ENCODE measurements at regions not wholly inside any gene's neighbourhood (a gene's known extent, or its start where the extent isn't known, plus 50 kb on each side); places are given as distances from the start of the nearest gene placed in this dataset.

GRCh38 chr1:38126970-38127369 lies 80.4 kb upstream of the POU3F1 start:
- no peak for DNase-seq

- no peak for DNase-seq
Measured at GRCh38 chr1:38125837-38126520, 79.4 kb upstream of the POU3F1 start.

- no peak for DNase-seq
Measured at GRCh38 chr1:38125016-38125415, 78.4 kb upstream of the POU3F1 start.

- DNase-seq: no peak
Measured at GRCh38 chr1:38123356-38124135, 77.0 kb upstream of the POU3F1 start.

- DNase-seq: no peak
Measured at GRCh38 chr1:38121231-38121680, 74.7 kb upstream of the POU3F1 start.

DNA sequence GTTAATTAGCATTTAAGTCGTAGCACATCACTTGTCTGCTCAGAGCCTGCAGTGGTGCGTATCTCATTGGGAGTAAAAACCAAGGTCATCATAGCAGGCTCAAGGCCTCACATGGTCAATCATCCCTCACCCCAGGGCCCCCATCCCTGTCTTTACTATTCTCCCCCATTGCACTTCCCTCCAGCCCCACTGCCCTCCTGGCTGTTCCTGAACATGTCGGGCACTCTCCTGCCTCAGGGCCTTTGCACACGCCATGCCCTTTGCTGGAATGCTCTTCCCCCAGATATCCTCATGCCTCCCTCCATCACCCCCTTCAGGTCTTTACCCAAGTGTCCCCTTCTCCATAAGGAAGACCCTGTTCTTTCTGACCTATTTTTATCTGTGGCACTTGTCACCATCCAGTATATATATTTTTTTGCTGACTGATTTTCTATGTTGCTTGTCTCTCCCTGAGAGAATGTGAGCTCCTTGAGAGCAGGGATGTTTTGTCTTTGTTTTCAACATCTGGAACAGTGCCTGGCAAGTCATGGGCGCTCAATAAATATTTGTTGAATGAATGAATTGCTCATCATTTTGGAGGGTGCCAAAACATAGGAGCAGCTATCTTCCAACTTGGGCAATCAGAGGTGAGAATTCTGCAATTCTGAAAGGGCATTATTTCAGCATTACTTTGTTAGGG lies 74.1 kb upstream of the POU3F1 start:
- no peak for DNase-seq

- DNase-seq: no peak
Measured at GRCh38 chr1:38118976-38119375, 72.4 kb upstream of the POU3F1 start.

GRCh38 chr1:38117444-38117887 lies 70.9 kb upstream of the POU3F1 start:
- DNase-seq: no peak

GRCh38 chr1:38115682-38116202 lies 69.1 kb upstream of the POU3F1 start:
- no peak for DNase-seq

DNA sequence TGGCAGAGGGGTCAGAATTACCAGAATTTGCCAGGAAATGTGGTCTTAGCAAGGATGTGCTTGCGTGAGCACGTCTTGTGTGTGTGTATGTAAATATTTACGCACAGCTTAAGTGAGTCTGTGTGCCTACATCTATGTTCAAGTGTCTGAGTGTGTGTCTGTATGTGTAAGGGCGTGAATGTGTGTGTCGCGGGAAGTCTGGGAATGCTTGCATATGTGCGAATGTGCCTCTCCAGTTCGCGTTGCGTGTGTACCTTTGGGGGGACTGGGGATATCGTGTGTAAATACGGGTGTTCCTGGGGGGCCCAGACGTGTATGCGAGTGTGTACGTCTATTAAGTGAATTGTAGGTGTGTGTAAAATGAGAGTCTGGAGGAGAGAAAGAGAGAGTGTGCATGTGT lies 68.6 kb upstream of the POU3F1 start:
- no peak for DNase-seq

DNA sequence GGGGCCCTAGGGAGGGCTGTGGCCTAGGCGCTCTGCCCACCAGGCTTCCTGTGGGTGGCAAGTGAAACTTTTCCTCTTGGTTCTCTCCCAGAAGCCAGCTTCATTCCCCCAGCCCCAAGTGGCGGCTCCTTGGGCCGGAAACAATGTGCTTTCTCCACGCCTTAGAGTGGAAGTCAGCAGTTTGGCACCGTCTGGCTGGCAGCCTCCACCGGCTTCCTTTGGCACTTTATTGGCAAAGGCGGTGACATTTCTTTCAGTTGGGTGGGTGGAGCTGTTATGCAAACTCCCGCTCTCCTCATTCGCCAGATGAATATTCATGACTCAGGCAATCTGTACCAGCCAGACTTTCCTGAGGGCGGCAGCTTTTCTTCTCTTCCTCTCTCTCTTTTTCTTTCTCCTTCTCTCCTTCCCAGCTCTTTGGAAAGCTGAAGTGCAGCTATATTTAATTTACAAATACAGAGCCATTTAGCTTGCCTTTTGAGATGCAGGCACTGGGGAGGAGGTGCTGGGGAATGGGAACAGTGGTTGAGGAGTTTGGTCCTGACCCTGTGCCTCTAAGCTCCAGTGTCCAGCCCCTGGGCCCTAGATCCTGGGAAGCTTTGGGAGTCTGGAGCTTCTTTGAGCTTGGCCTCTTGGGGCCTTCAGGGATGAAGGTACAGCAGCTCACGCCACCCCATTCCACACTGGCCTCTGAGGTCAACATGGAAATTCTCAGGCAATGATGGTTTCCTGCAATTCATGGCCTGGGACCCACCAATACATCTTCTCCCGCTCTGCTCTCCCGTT lies 67.8 kb upstream of the POU3F1 start:
- DNase-seq: no peak

DNA sequence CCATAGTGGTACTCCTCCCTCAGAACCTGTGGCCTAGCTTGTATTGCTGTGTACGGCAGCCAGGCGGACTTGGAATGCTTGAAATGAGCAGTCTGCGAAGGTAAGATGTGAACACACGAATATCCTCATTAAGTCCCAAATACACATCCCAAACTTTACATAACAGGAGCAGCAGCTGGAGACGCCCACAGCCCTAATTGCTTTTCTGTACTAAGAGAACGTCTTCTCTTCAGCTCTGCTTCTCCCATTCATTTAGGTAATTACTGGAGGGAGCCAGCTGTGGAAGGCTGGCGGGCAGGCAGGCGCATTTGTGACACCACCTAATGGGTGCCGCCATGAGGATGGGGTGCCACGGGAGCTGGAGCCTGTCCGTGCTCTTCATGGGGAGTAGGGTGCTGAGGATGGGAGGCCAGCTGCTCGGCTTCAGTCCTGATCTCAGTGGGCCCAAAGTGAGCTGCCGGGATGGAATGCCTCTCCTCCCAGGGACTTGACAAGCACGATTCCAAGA lies 66.6 kb upstream of the POU3F1 start:
- no peak for DNase-seq

- DNase-seq: no peak
Measured at GRCh38 chr1:38111589-38111988, 65.0 kb upstream of the POU3F1 start.

- DNase-seq: no peak
Measured at GRCh38 chr1:38105267-38105666, 58.7 kb upstream of the POU3F1 start.

- DNase-seq: no peak
Measured at GRCh38 chr1:38102636-38103035, 56.0 kb upstream of the POU3F1 start.

DNA sequence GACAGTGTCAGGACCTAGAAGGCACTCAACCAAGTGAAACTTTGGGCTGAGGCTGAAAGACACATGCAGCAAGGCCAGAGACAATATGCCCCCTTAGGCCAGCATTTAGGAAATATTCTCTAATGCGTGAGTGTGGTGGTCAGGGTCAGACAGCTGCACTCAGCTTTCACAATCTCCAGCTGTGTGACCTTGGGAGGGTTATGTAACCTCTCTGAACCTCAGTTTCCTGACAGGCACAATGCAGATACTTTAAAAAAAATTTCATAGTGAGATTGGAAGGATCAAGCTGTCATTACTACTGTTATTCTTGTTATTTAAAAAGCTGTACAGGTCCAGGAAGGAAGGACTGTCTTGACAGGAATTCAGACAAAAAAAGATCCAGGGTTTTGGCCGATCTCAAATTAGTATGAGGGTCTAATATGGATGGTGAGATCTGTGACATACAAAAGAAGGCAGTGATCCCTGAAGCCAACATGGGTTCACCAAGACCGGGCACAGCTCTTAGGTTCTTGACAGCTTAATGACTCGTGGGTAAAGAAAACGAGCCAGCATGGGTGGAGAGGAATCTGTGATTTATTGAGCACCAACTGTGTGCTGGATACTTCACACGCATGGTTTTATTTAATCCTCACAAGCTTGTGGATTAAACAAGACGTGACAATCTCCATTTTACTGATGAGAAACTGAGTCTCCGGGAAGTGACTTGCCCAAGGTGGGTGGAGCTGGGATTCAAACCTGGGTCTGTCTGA lies 54.6 kb upstream of the POU3F1 start:
- DNase-seq: no peak

DNA sequence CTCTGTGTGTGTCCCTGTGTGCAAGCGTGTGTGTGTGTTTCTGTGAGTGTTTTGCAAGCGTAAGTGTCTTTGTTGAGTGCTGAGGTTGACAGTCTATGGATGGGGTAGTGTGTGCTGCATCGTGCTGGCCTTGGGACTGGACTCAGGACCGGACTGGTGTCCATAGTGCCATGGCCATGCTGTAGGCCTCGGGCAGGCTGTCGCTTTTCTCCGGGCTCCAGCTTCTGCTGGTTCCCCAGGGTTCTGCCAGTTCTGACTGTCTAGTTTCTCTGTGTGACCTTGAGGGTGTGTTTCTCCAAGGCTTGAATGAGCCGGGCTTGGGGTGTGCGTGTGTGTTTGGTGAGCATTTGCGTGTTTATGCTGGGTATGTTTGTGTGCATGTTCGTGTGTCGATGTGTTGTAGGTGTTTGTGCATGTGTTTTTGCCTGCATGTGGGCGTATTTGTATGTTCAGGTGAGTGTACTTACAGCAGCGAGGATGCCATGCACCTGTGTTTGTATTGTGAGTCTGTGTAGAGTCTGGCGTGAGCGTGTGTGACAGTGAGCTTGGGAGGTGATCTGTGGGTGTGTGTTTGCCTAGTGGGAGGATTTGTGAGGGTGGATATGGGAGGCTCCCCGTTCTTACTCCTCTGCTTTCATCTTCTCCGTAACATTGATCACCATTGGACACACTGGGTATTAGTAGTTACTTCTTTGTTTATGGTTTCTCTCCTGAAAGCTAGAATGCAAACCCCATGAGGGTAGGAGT lies 51.7 kb upstream of the POU3F1 start:
- DNase-seq: no peak

DNA sequence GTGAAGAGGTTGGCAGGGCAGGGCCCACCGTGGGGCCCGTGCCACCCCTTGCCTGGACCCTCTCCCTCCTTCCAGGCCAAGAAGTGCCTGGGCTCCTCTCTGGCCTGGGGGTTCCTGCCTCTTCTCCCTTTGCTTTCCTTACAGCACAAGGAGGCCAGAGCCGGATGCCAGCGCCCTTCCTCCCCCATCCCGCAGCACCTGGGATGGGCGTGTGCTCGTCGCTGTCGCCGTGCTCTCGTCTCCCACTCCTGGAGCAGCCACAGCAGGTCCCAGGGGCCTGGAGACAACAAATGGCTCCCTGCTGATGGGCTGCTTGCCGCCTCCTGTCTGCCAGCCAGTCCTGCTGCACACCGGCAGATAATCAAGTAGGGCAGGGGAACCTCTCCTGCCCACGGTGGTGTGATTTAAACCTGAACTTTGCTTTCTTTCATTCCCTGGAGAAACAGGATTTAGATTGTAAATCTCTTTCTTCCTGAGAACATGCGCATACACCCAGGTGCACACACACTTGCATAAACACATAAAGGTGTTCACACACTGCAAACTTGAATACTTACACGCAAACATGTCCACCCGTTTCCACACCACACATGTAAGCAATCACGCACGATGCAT lies 50.8 kb upstream of the POU3F1 start:
- DNase-seq: no peak

All from activated gamma-delta T cell treated with Interleukin-2 at 50 U/mL for 16 hours (primary cell).